Transverse colon (tissue), 3 donors: ENCODE measurements at regions not wholly inside any gene's neighbourhood (a gene's known extent, or its start where the extent isn't known, plus 50 kb on each side); places are given as distances from the start of the nearest gene placed in this dataset.

Experiments
- EP300 ChIP-seq: sonication (generic); formaldehyde crosslinking; IDR thresholded peaks from one replicate; pipeline ENCODE4 v1.6.1; 2017; ENCODE audit warnings: antibody characterized with exemption, low read depth
- POLR2A ChIP-seq: fragments of 450-650 bp; IDR thresholded peaks from one replicate; pipeline ENCODE4 v1.6.1; 2016; ENCODE audit warnings: antibody characterized with exemption, mild to moderate bottlenecking, moderate library complexity
- TF ChIP-seq, protein P1 (sequence below), 5 experiments: fragments of 200-600 bp in 3 of 5; fragments of 450-650 bp in 2 of 5; sonication (generic) in 3 of 5; IDR thresholded peaks; 1 replicate in 2 of 5; 2 replicates in 3 of 5; pipeline ENCODE4 v1.5.1; 2016 to 2017; ENCODE audit warnings: antibody characterized with exemption in 5 of 5, inconsistent platforms in 3 of 5, mild to moderate bottlenecking in 2 of 5, moderate library complexity in 1 of 5

DNA sequence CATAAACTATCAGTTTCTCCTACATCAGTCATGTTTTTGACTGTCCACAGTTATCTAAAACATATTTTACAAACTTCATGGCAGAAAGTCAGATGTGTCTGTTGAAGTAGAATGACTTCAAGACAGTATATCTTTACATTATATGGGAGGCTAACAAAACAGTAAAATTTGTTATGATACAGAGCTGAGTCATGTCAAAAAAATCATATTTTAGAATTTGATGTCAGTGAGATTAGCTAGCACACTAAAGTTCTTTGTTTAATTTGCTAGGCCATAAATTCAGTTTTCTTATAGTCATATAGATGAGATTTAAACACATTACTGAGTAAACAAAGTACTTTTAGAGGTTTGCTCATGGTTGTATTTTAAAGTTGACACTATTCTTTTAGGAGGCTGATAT is 80.3 kb upstream of the IGSF10 start:
- TF ChIP-seq POLR2A, result no peak
- TF ChIP-seq, protein P1, sequence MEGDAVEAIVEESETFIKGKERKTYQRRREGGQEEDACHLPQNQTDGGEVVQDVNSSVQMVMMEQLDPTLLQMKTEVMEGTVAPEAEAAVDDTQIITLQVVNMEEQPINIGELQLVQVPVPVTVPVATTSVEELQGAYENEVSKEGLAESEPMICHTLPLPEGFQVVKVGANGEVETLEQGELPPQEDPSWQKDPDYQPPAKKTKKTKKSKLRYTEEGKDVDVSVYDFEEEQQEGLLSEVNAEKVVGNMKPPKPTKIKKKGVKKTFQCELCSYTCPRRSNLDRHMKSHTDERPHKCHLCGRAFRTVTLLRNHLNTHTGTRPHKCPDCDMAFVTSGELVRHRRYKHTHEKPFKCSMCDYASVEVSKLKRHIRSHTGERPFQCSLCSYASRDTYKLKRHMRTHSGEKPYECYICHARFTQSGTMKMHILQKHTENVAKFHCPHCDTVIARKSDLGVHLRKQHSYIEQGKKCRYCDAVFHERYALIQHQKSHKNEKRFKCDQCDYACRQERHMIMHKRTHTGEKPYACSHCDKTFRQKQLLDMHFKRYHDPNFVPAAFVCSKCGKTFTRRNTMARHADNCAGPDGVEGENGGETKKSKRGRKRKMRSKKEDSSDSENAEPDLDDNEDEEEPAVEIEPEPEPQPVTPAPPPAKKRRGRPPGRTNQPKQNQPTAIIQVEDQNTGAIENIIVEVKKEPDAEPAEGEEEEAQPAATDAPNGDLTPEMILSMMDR (IDR thresholded peaks at IDR 0.05), result no peak
- no peak for TF ChIP-seq EP300
